ENCODE measurements at regions not wholly inside any gene's neighbourhood (a gene's known extent, or its start where the extent isn't known, plus 50 kb on each side); places are given as distances from the start of the nearest gene placed in this dataset.

GRCh38 chr1:29785554-29785953 is 549.2 kb downstream of the PTPRU start:
- DNase-seq = no peak

DNA sequence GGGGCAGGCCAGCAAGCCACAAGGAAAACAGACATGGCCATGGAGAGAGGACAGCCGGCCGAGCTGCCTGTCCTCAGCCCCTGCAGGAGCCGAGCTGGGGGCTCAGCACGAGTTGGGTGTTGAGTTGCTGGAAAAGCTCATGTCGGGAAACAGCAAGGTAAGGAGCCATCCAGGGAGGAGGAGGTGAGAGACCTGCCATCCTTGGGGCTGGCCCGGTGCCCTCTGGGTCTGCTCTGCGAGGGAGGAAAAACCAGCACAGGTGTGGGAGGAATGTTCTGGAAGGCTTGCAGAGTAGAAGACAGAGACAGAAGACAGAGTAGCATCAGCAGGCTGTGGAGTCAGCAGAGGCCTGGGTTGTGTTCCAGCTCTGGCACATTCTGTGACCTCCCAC is 548.8 kb downstream of the PTPRU start:
- no peak for DNase-seq

GRCh38 chr1:29784276-29785136 is 548.2 kb downstream of the PTPRU start:
- DNase-seq = no peak

- no peak for DNase-seq
Observed at GRCh38 chr1:29783508-29784275, 547.4 kb downstream of the PTPRU start.

- DNase-seq = no peak
Observed at GRCh38 chr1:29782846-29783507, 546.7 kb downstream of the PTPRU start.

GRCh38 chr1:29779146-29779545 is 542.8 kb downstream of the PTPRU start:
- no peak for DNase-seq

DNA sequence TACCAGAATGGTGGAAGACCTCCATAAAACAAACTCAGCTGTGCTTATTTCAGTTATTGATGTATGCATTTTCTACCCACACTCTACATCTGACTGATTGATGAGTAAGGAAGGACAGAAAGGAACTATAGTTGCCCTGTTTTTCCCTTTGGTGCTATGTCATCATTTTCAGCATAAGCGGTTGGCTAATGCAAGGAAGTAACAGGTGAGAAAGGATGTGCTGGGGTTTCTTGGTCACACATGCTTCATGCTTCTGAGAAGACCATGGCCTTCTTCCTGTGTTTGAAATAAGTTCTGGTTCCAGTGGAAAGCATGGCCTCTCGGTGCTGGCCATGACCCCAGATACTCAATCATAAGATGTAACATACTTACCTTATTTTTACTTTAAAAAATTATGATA is 541.2 kb downstream of the PTPRU start:
- DNase-seq = no peak

GRCh38 chr1:29774355-29774754 is 538.0 kb downstream of the PTPRU start:
- no peak for DNase-seq

GRCh38 chr1:29772584-29773100 is 536.3 kb downstream of the PTPRU start:
- DNase-seq = no peak

- DNase-seq = no peak
Observed at GRCh38 chr1:29767769-29768425, 531.6 kb downstream of the PTPRU start.

GRCh38 chr1:29767088-29767685 is 530.9 kb downstream of the PTPRU start:
- no peak for DNase-seq

DNA sequence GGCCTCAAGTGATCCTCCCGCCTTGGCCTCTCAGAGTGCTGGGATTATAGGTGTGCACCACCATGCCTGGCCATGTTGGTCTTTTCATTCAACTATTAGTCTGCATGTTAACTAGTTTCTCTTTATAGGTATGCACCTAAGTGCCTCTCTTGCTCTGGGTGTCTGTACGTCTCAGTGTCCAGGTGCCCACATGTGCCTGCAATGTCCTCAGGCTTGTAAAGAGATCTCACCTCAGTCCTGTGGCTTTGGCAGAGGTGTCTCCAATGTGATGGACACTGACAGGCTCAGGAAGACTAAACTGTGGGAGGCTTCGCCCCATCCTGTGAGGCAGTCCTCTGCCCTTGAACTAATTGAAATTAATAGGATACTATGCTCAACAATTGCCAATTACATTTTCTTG is 526.3 kb downstream of the PTPRU start:
- DNase-seq = no peak

DNA sequence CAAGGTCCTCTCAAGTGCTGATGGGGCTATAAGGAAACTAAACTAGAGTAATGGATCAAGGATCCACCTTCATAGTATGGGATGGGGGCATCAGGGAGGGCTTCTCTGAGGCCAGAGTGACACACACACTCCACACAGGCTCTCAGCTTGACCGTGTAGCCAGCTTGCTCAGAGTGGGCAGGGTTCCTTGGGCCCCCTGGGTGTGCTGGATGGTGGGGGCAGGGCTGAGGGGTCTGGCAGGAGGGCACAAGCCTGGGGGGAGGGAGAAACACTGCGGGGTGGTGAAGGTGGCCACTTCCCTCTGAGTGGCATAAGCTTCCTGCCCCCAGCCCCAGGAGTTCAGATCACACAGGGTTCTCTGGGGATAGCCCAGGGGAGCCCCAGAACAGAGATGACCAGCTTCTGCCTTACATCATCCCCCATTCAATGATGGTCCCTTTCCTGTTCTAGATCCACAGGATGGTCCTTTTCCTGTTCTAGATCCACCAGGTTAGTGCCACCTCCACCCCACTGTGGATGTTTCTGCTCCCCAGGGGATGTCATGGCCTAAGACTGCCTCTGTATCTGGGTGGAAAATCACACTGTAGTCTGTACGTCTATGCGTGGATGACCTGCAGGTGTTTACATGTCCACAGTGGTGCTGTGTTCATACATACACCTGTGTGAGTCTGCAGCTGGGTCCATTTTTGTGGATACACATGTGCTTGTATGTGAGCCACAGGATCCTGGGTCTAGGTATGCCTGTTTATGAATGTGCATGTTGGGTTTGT is 525.0 kb downstream of the PTPRU start:
- no peak for DNase-seq

GRCh38 chr1:29760067-29760564 is 523.8 kb downstream of the PTPRU start:
- DNase-seq = no peak

DNA sequence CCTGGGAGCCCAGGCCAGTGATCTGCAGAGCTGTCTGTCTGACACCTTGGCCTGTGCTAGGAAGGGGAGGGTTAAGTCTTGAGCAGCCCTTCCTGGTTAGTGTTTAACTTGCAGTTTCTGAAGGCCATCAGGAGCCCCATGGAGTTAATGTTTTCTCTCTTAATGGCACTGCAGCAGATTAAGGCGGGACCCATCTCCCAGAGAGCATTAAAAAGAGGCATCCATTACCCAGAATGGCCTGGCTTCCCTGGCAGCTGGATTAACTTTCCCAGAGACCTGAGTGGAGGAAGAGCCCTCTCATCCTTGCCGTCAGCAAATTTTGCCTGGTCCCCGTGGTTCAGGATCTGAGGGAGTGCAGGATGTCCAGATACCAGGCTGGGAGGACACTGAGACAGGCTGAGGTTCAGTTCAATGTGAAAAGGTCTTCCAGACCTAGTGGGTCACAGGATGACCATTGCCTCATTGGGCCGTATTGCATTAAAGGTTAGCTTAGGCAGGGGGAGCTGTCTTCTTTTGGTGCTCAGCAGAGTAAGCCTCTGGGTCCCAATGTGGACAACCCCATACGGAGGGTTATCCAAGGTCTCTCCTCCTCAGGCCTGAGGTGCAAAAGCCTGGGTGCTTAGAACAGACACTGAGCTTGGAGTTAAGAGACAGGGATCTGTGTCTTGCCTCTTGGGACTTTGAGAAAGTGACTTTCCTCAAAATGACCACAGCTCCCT is 522.6 kb downstream of the PTPRU start:
- DNase-seq = no peak

GRCh38 chr1:29757866-29758780 is 521.8 kb downstream of the PTPRU start:
- DNase-seq = no peak

GRCh38 chr1:29756901-29757725 is 520.8 kb downstream of the PTPRU start:
- DNase-seq = no peak

GRCh38 chr1:29756498-29756897 is 520.2 kb downstream of the PTPRU start:
- DNase-seq = no peak

Measured in inflammatory macrophage (primary cell).